Astrocyte (in vitro differentiated cells and primary cell): ENCODE measurements at regions not wholly inside any gene's neighbourhood (a gene's known extent, or its start where the extent isn't known, plus 50 kb on each side); places are given as distances from the start of the nearest gene placed in this dataset.

Source experiments
- DNase-seq: peaks from one replicate; pipeline ENCODE4 v3.0.0-alpha.2; 2010; ENCODE audit warnings: low read depth
- FAIRE-seq: peaks from 2 replicates; lab custom pipeline; 2011; peaks lifted over from hg19 to GRCh38; lab: Jason Lieb, UNC
- H2AFZ ChIP-seq: 2 replicates; pipeline ENCODE4 v1.6.0; 2012; ENCODE audit warnings: low read depth, low read length, inconsistent platforms
- H3K27ac ChIP-seq: 2 replicates; pipeline ENCODE4 v1.5.1; 2011; ENCODE audit warnings: low read depth, low read length, inconsistent platforms
- H3K27me3 ChIP-seq: 2 replicates; pipeline ENCODE4 v1.6.0; 2011; ENCODE audit warnings: low read length, inconsistent platforms; ENCODE audit not compliant: insufficient read depth
- H3K36me3 ChIP-seq: 2 replicates; pipeline ENCODE4 v1.5.1; 2011; ENCODE audit warnings: low read length, inconsistent platforms; ENCODE audit not compliant: insufficient read depth
- H3K4me1 ChIP-seq: 2 replicates; pipeline ENCODE4 v1.5.1; 2011; ENCODE audit warnings: low read length, inconsistent platforms; ENCODE audit not compliant: insufficient read depth
- H3K4me2 ChIP-seq: 2 replicates; pipeline ENCODE4 v1.6.0; 2012; ENCODE audit warnings: low read length, inconsistent platforms
- H3K4me3 ChIP-seq: 2 replicates; pipeline ENCODE4 v1.5.1; 2011; ENCODE audit warnings: low read depth, mild to moderate bottlenecking, low read length, inconsistent platforms; ENCODE audit not compliant: insufficient read depth
- H3K79me2 ChIP-seq: 2 replicates; pipeline ENCODE4 v1.6.0; 2012; ENCODE audit warnings: mild to moderate bottlenecking, low read length, inconsistent platforms; ENCODE audit not compliant: insufficient read depth
- H3K9ac ChIP-seq: 2 replicates; pipeline ENCODE4 v1.6.0; 2012; ENCODE audit warnings: mild to moderate bottlenecking, low read length, inconsistent platforms
- H3K9me3 ChIP-seq: 2 replicates; pipeline ENCODE4 v1.5.1; 2012; ENCODE audit warnings: low read depth, mild to moderate bottlenecking, low read length, inconsistent platforms; ENCODE audit not compliant: insufficient read depth
- H4K20me1 ChIP-seq: 2 replicates; pipeline ENCODE4 v1.6.0; 2012; ENCODE audit warnings: low read length, inconsistent platforms; ENCODE audit not compliant: insufficient read depth
- H3K27ac Mint-ChIP-seq: one replicate; pipeline ENCODE4 v1.8.0; 2021; ENCODE audit warnings: mild to moderate bottlenecking, mixed read lengths; ENCODE audit not compliant: unreplicated experiment
- H3K27me3 Mint-ChIP-seq: one replicate; pipeline ENCODE4 v1.8.0; 2021; ENCODE audit warnings: low read depth, mixed read lengths; ENCODE audit not compliant: unreplicated experiment
- H3K36me3 Mint-ChIP-seq: one replicate; pipeline ENCODE4 v1.8.0; 2021; ENCODE audit warnings: low read depth, mixed read lengths; ENCODE audit not compliant: unreplicated experiment
- H3K4me1 Mint-ChIP-seq: one replicate; pipeline ENCODE4 v1.8.0; 2021; ENCODE audit warnings: low read depth, mixed read lengths; ENCODE audit not compliant: unreplicated experiment
- H3K4me3 Mint-ChIP-seq: one replicate; pipeline ENCODE4 v1.8.0; 2021; ENCODE audit warnings: mild to moderate bottlenecking, moderate library complexity, mixed read lengths; ENCODE audit not compliant: unreplicated experiment
- H3K9me3 Mint-ChIP-seq: one replicate; pipeline ENCODE4 v1.8.0; 2021; ENCODE audit warnings: mild to moderate bottlenecking, mixed read lengths; ENCODE audit not compliant: unreplicated experiment
- EZH2 ChIP-seq: IDR thresholded peaks from 2 replicates; pipeline ENCODE4 v1.6.1; 2012; ENCODE audit warnings: mild to moderate bottlenecking, low read length, inconsistent platforms; ENCODE audit not compliant: insufficient read depth
- TF ChIP-seq, protein P1 (sequence below): IDR thresholded peaks from 2 replicates; pipeline ENCODE4 v1.5.1; 2011; ENCODE audit warnings: low read depth, mild to moderate bottlenecking, inconsistent platforms, low read length, moderate library complexity; ENCODE audit not compliant: insufficient read depth

DNA sequence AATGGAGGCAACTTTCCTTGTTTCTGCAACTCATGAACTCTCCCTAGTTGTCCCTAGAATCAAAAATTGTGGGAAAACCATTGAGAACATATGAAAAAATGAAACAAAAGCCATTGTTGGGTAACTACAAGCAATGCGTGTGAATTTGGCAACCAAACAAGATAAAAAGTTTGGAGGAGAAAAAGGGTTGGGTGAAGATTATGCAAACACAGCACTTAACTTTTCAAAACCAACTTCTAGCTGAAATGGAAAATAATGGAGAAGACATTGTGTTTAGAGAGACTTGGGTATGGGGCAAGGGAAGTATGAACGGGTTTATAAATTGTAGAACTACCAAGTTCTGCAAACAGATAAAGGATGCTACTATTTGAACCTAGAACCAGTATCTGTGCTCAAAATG lies 89.0 kb upstream of the SVIL start:
- H3K27ac ChIP-seq, result no peak overlapping the region
- Mint-ChIP-seq H3K27ac (no peak overlapping the region), H3K4me1 (peaks cover 30% of the 10 kb centered on the region), H3K4me3 (no peak overlapping the region), H3K36me3 (peaks cover 8% of the 10 kb centered on the region), H3K9me3 (peaks cover 7% of the 10 kb centered on the region), H3K27me3 (no peaks in the 10 kb centered on the region)
- DNase-seq (no peak), FAIRE-seq (no peak)
- H3K9me3 ChIP-seq, result peaks cover 3% of the 10 kb centered on the region
- peaks cover 64% of the 10 kb centered on the region for H4K20me1 ChIP-seq
- peaks cover 6% of the 10 kb centered on the region for H3K4me1 ChIP-seq
- H3K4me3 ChIP-seq, result no peak overlapping the region
- H3K79me2 ChIP-seq, result peaks cover 90% of the 10 kb centered on the region
- H2AFZ ChIP-seq, result no peak overlapping the region
- H3K4me2 ChIP-seq, result no peak overlapping the region
- TF ChIP-seq EZH2, result no peak
- TF ChIP-seq, protein P1, sequence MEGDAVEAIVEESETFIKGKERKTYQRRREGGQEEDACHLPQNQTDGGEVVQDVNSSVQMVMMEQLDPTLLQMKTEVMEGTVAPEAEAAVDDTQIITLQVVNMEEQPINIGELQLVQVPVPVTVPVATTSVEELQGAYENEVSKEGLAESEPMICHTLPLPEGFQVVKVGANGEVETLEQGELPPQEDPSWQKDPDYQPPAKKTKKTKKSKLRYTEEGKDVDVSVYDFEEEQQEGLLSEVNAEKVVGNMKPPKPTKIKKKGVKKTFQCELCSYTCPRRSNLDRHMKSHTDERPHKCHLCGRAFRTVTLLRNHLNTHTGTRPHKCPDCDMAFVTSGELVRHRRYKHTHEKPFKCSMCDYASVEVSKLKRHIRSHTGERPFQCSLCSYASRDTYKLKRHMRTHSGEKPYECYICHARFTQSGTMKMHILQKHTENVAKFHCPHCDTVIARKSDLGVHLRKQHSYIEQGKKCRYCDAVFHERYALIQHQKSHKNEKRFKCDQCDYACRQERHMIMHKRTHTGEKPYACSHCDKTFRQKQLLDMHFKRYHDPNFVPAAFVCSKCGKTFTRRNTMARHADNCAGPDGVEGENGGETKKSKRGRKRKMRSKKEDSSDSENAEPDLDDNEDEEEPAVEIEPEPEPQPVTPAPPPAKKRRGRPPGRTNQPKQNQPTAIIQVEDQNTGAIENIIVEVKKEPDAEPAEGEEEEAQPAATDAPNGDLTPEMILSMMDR, result no peak
- no peaks in the 10 kb centered on the region for H3K27me3 ChIP-seq
- no peaks in the 10 kb centered on the region for H3K36me3 ChIP-seq
- H3K9ac ChIP-seq, result no peak overlapping the region

DNA sequence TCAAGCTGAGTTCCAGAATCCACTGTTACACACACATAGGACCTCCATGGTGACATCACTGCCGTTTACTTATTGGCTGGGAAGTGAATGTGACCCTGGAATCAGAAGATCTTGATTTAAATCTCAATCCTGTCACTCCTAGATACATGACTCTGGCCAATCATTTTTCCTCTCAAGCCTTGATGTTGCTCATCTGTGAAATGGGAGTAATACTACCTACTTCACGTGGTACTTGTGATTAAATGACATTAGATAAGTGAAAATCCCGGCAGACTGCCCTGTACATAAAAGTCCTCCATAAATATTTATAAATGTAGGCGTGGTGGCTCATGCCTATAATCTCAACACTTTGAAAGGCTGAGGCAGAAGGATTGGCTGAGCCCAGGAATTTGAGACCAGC lies 88.0 kb upstream of the SVIL start:
- H3K4me1 Mint-ChIP-seq, result peaks cover 27% of the 10 kb centered on the region
- Histone ChIP-seq H3K27me3 (no peaks in the 10 kb centered on the region), H3K9me3 (peaks cover 3% of the 10 kb centered on the region), H3K9ac (no peak overlapping the region), H3K4me2 (no peak overlapping the region), H3K27ac (no peak overlapping the region), H3K36me3 (no peaks in the 10 kb centered on the region), H2AFZ (no peak overlapping the region), H3K4me1 (peaks cover 8% of the 10 kb centered on the region), H3K4me3 (no peak overlapping the region), H4K20me1 (peaks cover 60% of the 10 kb centered on the region), H3K79me2 (peaks cover 86% of the 10 kb centered on the region)
- no peak for FAIRE-seq
- H3K9me3 Mint-ChIP-seq, result peaks cover 7% of the 10 kb centered on the region
- no peak overlapping the region for H3K4me3 Mint-ChIP-seq
- H3K27ac Mint-ChIP-seq, result no peak overlapping the region
- no peak for TF ChIP-seq EZH2
- no peak for DNase-seq
- no peaks in the 10 kb centered on the region for H3K27me3 Mint-ChIP-seq
- peaks cover 8% of the 10 kb centered on the region for H3K36me3 Mint-ChIP-seq

DNA sequence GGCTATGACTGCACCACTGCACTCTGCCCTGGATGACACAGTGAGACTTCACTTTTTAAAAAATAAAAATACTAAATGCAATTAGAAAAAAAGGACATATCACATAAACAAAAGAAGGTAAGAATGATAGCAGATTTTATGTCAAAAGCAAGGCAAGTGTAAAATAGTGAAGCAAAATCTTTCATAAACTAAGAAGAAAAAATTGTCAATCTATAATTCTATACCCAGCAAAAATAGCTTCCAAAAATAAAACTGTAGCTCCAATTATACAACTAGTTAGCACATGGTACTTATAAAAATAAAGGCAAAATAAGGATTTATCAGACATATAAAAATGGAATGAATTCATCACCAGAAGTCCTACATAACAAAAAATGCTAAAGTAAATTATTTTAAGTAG lies 85.4 kb upstream of the SVIL start:
- H3K4me1 ChIP-seq, result peaks cover 11% of the 10 kb centered on the region
- H3K36me3 Mint-ChIP-seq, result peaks cover 9% of the 10 kb centered on the region
- FAIRE-seq, result no peak
- H3K9me3 Mint-ChIP-seq, result peaks cover 7% of the 10 kb centered on the region
- no peak for DNase-seq
- no peaks in the 10 kb centered on the region for H3K27me3 ChIP-seq
- no peak overlapping the region for H3K4me3 ChIP-seq
- H3K79me2 ChIP-seq, result peaks cover 86% of the 10 kb centered on the region
- H3K27me3 Mint-ChIP-seq, result no peaks in the 10 kb centered on the region
- H3K4me2 ChIP-seq, result no peak overlapping the region
- H4K20me1 ChIP-seq, result peaks cover 41% of the 10 kb centered on the region
- H3K9me3 ChIP-seq, result peaks cover 3% of the 10 kb centered on the region
- H3K27ac Mint-ChIP-seq, result no peak overlapping the region
- no peak overlapping the region for H3K27ac ChIP-seq
- no peaks in the 10 kb centered on the region for H3K36me3 ChIP-seq
- no peak overlapping the region for H3K9ac ChIP-seq
- H3K4me3 Mint-ChIP-seq, result no peak overlapping the region
- no peak overlapping the region for H2AFZ ChIP-seq
- no peak for TF ChIP-seq EZH2
- TF ChIP-seq, protein P1, result no peak
- peaks cover 29% of the 10 kb centered on the region for H3K4me1 Mint-ChIP-seq
